Nephron progenitor cell (in vitro differentiated cells): ENCODE measurements at regions not wholly inside any gene's neighbourhood (a gene's known extent, or its start where the extent isn't known, plus 50 kb on each side); places are given as distances from the start of the nearest gene placed in this dataset.
"Not testable (repeated sequence)": the region's sequence is repeated elsewhere in the genome, so short reads cannot be mapped to it uniquely, and the experiment has no call there.

Source experiments
- DNase-seq: peaks from one replicate; pipeline ENCODE4 v3.0.0; 2021
- H3K27ac Mint-ChIP-seq: 2 replicates; pipeline ENCODE4 v1.8.0; 2021; ENCODE audit warnings: mild to moderate bottlenecking, moderate library complexity, mixed read lengths
- H3K27me3 Mint-ChIP-seq: 2 replicates; pipeline ENCODE4 v1.8.0; 2021; ENCODE audit warnings: mild to moderate bottlenecking, low read depth, mixed read lengths; ENCODE audit not compliant: poor library complexity
- H3K36me3 Mint-ChIP-seq: 2 replicates; pipeline ENCODE4 v1.8.0; 2021; ENCODE audit warnings: low read depth, mixed read lengths
- H3K4me1 Mint-ChIP-seq: 2 replicates; pipeline ENCODE4 v1.8.0; 2021; ENCODE audit warnings: mixed read lengths
- H3K4me3 Mint-ChIP-seq: 2 replicates; pipeline ENCODE4 v1.8.0; 2021; ENCODE audit warnings: mild to moderate bottlenecking, moderate library complexity, mixed read lengths
- H3K9me3 Mint-ChIP-seq: 2 replicates; pipeline ENCODE4 v1.8.0; 2021; ENCODE audit warnings: mild to moderate bottlenecking, moderate library complexity, mixed read lengths
- CTCF ChIP-seq: fragments of 200-600 bp; sonication (generic); IDR thresholded peaks from 2 replicates; pipeline ENCODE4 v1.5.0; 2021; ENCODE audit warnings: antibody characterized with exemption

- Mint-ChIP-seq H3K4me1 (peaks cover 3% of the 10 kb centered on the region), H3K36me3 (no peaks in the 10 kb centered on the region), H3K4me3 (no peak overlapping the region), H3K27ac (no peak overlapping the region), H3K27me3 (no peaks in the 10 kb centered on the region), H3K9me3 (peaks cover 28% of the 10 kb centered on the region)
- DNase-seq: no peak
- TF ChIP-seq CTCF: no peak
Observed at GRCh38 chrX:51026862-51027261, 116.3 kb downstream of the BMP15 start.

GRCh38 chrX:51035746-51036145, 125.2 kb downstream of the BMP15 start:
- no peak overlapping the region for H3K4me3 Mint-ChIP-seq
- no peak for DNase-seq
- peaks cover 39% of the 10 kb centered on the region for H3K9me3 Mint-ChIP-seq
- no peaks in the 10 kb centered on the region for H3K27me3 Mint-ChIP-seq
- H3K4me1 Mint-ChIP-seq: no peaks in the 10 kb centered on the region
- TF ChIP-seq CTCF: no peak
- H3K27ac Mint-ChIP-seq: no peak overlapping the region
- H3K36me3 Mint-ChIP-seq: no peaks in the 10 kb centered on the region

- peaks cover 34% of the 10 kb centered on the region for H3K9me3 Mint-ChIP-seq
- DNase-seq: no peak
- H3K36me3 Mint-ChIP-seq: no peaks in the 10 kb centered on the region
- no peak overlapping the region for H3K4me3 Mint-ChIP-seq
- H3K27me3 Mint-ChIP-seq: peaks cover 14% of the 10 kb centered on the region
- H3K27ac Mint-ChIP-seq: no peak overlapping the region
- H3K4me1 Mint-ChIP-seq: no peaks in the 10 kb centered on the region
- no peak for TF ChIP-seq CTCF
Observed at GRCh38 chrX:51047950-51048349, 137.4 kb downstream of the BMP15 start.

- no peak overlapping the region for H3K4me3 Mint-ChIP-seq
- no peaks in the 10 kb centered on the region for H3K36me3 Mint-ChIP-seq
- no peaks in the 10 kb centered on the region for H3K4me1 Mint-ChIP-seq
- TF ChIP-seq CTCF: no peak
- H3K27me3 Mint-ChIP-seq: peaks cover 7% of the 10 kb centered on the region
- H3K27ac Mint-ChIP-seq: no peak overlapping the region
- peaks cover 23% of the 10 kb centered on the region for H3K9me3 Mint-ChIP-seq
- DNase-seq: no peak
Observed at GRCh38 chrX:51053741-51054140, 143.2 kb downstream of the BMP15 start.

- H3K4me1 Mint-ChIP-seq: no peaks in the 10 kb centered on the region
- H3K9me3 Mint-ChIP-seq: peaks cover 39% of the 10 kb centered on the region
- H3K27me3 Mint-ChIP-seq: no peaks in the 10 kb centered on the region
- H3K36me3 Mint-ChIP-seq: no peaks in the 10 kb centered on the region
- DNase-seq: no peak
- no peak for TF ChIP-seq CTCF
- H3K4me3 Mint-ChIP-seq: no peak overlapping the region
- H3K27ac Mint-ChIP-seq: no peak overlapping the region
Observed at GRCh38 chrX:51098046-51098445, 187.5 kb downstream of the BMP15 start.

GRCh38 chrX:51119058-51119926, 208.8 kb downstream of the BMP15 start:
- not testable (repeated sequence) for H3K27me3 Mint-ChIP-seq, H3K27ac Mint-ChIP-seq, H3K4me3 Mint-ChIP-seq, H3K36me3 Mint-ChIP-seq, H3K4me1 Mint-ChIP-seq, DNase-seq
- H3K9me3 Mint-ChIP-seq: peaks cover 42% of the 10 kb centered on the region

- H3K4me1 Mint-ChIP-seq, DNase-seq, H3K4me3 Mint-ChIP-seq, H3K27ac Mint-ChIP-seq, H3K36me3 Mint-ChIP-seq: not testable (repeated sequence)
- peaks cover 11% of the 10 kb centered on the region for H3K27me3 Mint-ChIP-seq
- H3K9me3 Mint-ChIP-seq: peaks cover 57% of the 10 kb centered on the region
Observed at GRCh38 chrX:51125743-51126142, 206.9 kb upstream of the NUDT10 start.
